ENCODE measurements at regions not wholly inside any gene's neighbourhood (a gene's known extent, or its start where the extent isn't known, plus 50 kb on each side); places are given as distances from the start of the nearest gene placed in this dataset.

DNA sequence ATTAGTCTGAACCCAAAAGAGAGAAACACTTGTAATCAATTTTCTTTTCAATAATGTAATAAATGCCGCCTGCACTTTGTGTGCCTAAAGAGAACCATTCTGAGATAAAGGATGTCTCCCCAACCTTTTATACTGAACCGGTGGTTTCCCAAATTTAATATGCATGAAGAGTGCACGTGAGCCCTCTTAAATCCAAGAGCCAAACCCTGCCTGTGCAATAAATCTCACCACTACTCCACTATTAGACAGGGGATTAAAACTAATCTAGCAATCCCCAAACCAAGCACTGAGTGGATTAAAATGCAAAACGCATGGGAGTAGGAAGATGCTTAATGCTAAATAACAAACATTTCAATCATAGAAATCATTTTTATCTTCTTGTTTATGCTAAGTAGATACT lies 351.0 kb upstream of the PSMD7 start:
- no peak for TF ChIP-seq EZH2 (IDR thresholded peaks at IDR 0.05; ENCODE audit: borderline replicate concordance)
- TF ChIP-seq, protein P1, sequence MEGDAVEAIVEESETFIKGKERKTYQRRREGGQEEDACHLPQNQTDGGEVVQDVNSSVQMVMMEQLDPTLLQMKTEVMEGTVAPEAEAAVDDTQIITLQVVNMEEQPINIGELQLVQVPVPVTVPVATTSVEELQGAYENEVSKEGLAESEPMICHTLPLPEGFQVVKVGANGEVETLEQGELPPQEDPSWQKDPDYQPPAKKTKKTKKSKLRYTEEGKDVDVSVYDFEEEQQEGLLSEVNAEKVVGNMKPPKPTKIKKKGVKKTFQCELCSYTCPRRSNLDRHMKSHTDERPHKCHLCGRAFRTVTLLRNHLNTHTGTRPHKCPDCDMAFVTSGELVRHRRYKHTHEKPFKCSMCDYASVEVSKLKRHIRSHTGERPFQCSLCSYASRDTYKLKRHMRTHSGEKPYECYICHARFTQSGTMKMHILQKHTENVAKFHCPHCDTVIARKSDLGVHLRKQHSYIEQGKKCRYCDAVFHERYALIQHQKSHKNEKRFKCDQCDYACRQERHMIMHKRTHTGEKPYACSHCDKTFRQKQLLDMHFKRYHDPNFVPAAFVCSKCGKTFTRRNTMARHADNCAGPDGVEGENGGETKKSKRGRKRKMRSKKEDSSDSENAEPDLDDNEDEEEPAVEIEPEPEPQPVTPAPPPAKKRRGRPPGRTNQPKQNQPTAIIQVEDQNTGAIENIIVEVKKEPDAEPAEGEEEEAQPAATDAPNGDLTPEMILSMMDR (IDR thresholded peaks at IDR 0.05; ENCODE audit: poor library complexity), result no peak
